Endothelial cell (in vitro differentiated cells): ENCODE measurements at regions not wholly inside any gene's neighbourhood (a gene's known extent, or its start where the extent isn't known, plus 50 kb on each side); places are given as distances from the start of the nearest gene placed in this dataset.

ENCODE experiments used
- DNase-seq: peaks from one replicate; pipeline ENCODE4 v3.0.0; 2021; ENCODE audit warnings: low spot score
- H3K27ac Mint-ChIP-seq: one replicate; pipeline ENCODE4 v1.8.0; 2021; ENCODE audit warnings: mixed read lengths, inconsistent platforms; ENCODE audit not compliant: unreplicated experiment
- H3K27me3 Mint-ChIP-seq: one replicate; pipeline ENCODE4 v1.8.0; 2021; ENCODE audit warnings: mild to moderate bottlenecking, moderate library complexity, mixed read lengths, inconsistent platforms; ENCODE audit not compliant: unreplicated experiment
- H3K36me3 Mint-ChIP-seq: one replicate; pipeline ENCODE4 v1.8.0; 2021; ENCODE audit warnings: mild to moderate bottlenecking, low read depth, mixed read lengths, inconsistent platforms; ENCODE audit not compliant: unreplicated experiment
- H3K4me1 Mint-ChIP-seq: one replicate; pipeline ENCODE4 v1.8.0; 2021; ENCODE audit warnings: mild to moderate bottlenecking, mixed read lengths, inconsistent platforms; ENCODE audit not compliant: unreplicated experiment
- H3K4me3 Mint-ChIP-seq: one replicate; pipeline ENCODE4 v1.8.0; 2021; ENCODE audit warnings: mild to moderate bottlenecking, mixed read lengths, inconsistent platforms; ENCODE audit not compliant: unreplicated experiment
- H3K9me3 Mint-ChIP-seq: one replicate; pipeline ENCODE4 v1.8.0; 2021; ENCODE audit warnings: mixed read lengths, inconsistent platforms; ENCODE audit not compliant: unreplicated experiment
- TF ChIP-seq, protein P1 (sequence below): fragments of 200-600 bp; sonication (generic); IDR thresholded peaks from one replicate; pipeline ENCODE4 v1.5.0; 2021; ENCODE audit warnings: antibody characterized with exemption; ENCODE audit not compliant: unreplicated experiment

DNA sequence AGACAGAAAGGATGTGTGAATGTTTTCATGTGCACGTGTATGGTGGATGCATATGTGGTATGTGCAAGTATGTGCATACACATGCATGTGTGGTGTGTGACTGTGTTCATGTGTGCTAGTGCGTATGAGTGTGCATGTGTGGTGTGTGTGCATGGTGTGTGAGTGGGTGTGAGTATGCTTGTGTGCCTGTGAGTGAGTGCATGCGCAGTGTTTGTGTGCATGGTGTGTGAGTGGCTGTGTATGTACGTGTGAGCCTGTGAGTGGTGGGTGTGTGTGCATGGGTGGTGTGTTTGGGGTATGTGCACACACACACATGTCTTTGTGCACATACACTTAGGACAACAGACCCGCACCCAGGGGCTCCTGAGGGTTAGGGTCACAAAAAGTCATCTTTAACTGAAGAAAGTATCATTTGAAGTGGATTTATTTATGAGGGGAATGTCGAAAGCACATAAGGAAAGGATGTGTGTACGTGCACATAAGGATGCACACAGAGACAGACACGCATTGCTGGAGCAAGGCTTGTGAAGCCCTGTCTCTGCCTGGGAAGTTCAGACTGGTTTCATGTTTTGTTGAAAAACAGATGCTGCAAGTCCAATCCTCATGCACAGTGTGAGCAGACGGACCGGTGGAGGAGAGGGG lies 237.0 kb downstream of the SYK start:
- Mint-ChIP-seq H3K27ac (no peak overlapping the region), H3K4me1 (peaks cover 23% of the 10 kb centered on the region), H3K36me3 (peaks cover 5% of the 10 kb centered on the region), H3K27me3 (peaks cover 5% of the 10 kb centered on the region), H3K9me3 (no peaks in the 10 kb centered on the region), H3K4me3 (no peak overlapping the region)
- no peak for DNase-seq
- TF ChIP-seq, protein P1, sequence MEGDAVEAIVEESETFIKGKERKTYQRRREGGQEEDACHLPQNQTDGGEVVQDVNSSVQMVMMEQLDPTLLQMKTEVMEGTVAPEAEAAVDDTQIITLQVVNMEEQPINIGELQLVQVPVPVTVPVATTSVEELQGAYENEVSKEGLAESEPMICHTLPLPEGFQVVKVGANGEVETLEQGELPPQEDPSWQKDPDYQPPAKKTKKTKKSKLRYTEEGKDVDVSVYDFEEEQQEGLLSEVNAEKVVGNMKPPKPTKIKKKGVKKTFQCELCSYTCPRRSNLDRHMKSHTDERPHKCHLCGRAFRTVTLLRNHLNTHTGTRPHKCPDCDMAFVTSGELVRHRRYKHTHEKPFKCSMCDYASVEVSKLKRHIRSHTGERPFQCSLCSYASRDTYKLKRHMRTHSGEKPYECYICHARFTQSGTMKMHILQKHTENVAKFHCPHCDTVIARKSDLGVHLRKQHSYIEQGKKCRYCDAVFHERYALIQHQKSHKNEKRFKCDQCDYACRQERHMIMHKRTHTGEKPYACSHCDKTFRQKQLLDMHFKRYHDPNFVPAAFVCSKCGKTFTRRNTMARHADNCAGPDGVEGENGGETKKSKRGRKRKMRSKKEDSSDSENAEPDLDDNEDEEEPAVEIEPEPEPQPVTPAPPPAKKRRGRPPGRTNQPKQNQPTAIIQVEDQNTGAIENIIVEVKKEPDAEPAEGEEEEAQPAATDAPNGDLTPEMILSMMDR: no peak

DNA sequence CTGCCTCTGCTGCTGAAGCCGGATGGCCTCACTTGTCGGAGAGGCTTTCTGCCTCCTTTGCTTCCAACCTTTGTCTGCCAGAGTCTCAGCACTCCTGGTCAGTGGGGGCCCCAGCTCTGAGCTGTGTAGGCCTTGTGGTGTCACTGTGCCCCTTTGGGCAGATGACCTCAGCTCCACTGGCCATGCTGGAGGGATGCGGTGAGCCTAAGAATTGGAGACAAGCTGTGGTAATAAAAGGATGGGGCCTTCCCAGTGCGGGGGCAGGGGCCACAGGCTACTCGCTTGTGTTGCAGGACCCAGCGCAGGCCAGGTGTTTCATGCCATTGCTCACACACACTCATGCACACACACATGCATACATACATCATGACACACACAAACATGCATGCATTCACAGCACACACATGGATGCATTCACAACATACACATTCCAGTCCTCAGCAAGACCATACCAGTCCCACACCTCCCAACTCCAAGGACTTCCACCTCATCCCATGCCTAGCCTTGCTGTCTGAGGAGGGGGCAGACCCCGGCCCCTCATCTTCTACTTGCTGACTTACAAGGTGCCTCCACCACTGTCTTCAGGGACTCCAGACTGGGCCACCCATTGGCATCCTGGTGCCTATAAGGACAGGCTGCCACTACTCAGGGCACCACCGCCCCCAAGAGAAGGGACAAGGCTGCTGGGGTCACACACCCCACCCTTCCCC lies 237.7 kb downstream of the SYK start:
- peaks cover 23% of the 10 kb centered on the region for H3K4me1 Mint-ChIP-seq
- H3K36me3 Mint-ChIP-seq: peaks cover 5% of the 10 kb centered on the region
- H3K27ac Mint-ChIP-seq: no peak overlapping the region
- H3K27me3 Mint-ChIP-seq: peaks cover 5% of the 10 kb centered on the region
- H3K9me3 Mint-ChIP-seq: no peaks in the 10 kb centered on the region
- DNase-seq: no peak
- H3K4me3 Mint-ChIP-seq: no peak overlapping the region
- TF ChIP-seq, protein P1: no peak

DNA sequence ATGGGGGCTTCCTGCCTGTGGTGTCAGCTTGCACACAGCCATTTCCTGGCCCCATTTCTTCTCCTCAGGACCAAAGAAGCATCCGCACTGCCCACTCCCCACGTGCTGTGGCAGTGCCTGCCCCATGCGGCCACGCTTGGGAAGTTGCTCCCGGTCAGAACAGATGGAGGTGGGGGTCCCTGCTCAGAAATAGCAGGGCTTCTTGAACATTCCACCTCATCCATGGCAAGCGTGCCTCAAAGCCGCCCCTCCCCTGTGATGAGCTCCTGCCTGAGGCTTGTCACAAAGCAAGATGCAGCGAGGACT lies 238.2 kb downstream of the SYK start:
- TF ChIP-seq, protein P1: no peak
- H3K4me1 Mint-ChIP-seq: peaks cover 23% of the 10 kb centered on the region
- H3K9me3 Mint-ChIP-seq: no peaks in the 10 kb centered on the region
- DNase-seq: no peak
- H3K27ac Mint-ChIP-seq: no peak overlapping the region
- peaks cover 5% of the 10 kb centered on the region for H3K36me3 Mint-ChIP-seq
- no peak overlapping the region for H3K4me3 Mint-ChIP-seq
- H3K27me3 Mint-ChIP-seq: peaks cover 5% of the 10 kb centered on the region

DNA sequence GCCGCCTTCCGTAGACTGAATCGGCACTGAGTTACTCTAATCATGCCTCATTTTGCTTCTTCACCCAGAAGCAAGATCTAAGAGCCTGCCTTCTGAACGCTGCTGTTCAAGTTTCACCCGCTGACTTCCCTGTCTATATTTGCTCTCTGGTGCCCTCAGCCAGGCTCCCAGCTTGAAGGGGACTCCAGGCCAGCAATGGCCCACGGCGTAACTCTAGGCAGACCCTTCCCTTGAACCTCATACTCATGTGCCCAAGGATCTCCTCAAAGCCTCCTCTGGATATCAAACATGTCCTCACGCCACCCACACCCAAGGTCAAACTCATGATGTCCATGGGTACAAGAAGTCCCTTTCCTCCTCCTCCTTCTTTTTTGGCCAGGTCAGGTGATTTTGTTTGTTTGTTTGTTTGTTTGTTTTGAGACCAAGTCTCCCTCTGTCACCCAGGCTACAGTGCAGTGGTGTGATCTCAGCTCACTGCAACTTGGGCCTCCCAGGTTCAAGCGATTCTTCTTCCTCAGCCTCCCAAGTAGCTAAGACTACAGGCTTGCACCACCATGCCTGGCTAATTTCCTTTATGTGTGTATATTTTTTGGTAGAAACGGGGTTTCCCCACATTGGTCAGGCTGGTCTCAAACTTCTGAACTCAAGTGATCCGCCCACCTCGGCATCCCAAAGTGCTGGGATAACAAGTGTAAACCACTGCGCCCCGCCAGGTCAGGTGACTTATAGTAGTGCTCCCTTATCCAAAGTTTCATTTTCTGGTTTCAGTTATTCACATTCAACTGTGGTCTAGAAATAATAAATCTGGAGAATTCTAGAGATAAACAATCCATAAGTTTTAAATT lies 239.0 kb downstream of the SYK start:
- H3K9me3 Mint-ChIP-seq: no peaks in the 10 kb centered on the region
- TF ChIP-seq, protein P1: no peak
- no peak overlapping the region for H3K27ac Mint-ChIP-seq
- no peak overlapping the region for H3K4me3 Mint-ChIP-seq
- peaks cover 5% of the 10 kb centered on the region for H3K27me3 Mint-ChIP-seq
- H3K4me1 Mint-ChIP-seq: peaks cover 23% of the 10 kb centered on the region
- no peak for DNase-seq
- peaks cover 3% of the 10 kb centered on the region for H3K36me3 Mint-ChIP-seq
